HL-60 (cell line): ENCODE measurements at regions not wholly inside any gene's neighbourhood (a gene's known extent, or its start where the extent isn't known, plus 50 kb on each side); places are given as distances from the start of the nearest gene placed in this dataset.

Experiments
- CTCF ChIP-seq: IDR thresholded peaks from one replicate; pipeline ENCODE4 v1.5.1; 2011; ENCODE audit warnings: low read length, control low read depth, inconsistent platforms; ENCODE audit not compliant: insufficient read depth
- REST ChIP-seq: IDR thresholded peaks from 2 replicates; pipeline ENCODE4 v1.6.1; 2012; ENCODE audit warnings: low read depth; ENCODE audit not compliant: insufficient replicate concordance

- TF ChIP-seq CTCF = no peak
- TF ChIP-seq REST = no peak
Measured at GRCh38 chr18:70966419-70966818, 677.6 kb downstream of the SOCS6 start.
